ENCODE measurements at regions not wholly inside any gene's neighbourhood (a gene's known extent, or its start where the extent isn't known, plus 50 kb on each side); places are given as distances from the start of the nearest gene placed in this dataset.
A peak's percentile ranks its signal among the peaks of the same experiment; 100 is the strongest.

DNA sequence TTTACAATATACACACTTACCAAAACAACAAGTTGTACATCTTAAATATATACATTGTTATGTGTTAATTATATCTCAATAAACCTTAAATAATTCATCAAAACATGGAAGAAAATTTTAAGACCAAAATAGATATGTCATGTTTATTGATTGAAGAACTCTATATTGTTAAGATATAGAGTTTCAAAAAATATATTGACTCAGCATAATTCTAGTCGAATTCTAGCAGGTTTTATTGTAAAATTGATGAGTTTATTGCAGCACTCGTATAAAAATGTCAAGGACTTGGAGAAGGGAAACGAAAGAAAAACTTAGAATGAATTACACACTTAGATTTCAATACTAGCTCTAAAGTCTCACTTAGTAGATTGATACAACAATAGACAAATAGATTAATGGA is 575.4 kb upstream of the SORCS1 start:
- no peak for DNase-seq

DNA sequence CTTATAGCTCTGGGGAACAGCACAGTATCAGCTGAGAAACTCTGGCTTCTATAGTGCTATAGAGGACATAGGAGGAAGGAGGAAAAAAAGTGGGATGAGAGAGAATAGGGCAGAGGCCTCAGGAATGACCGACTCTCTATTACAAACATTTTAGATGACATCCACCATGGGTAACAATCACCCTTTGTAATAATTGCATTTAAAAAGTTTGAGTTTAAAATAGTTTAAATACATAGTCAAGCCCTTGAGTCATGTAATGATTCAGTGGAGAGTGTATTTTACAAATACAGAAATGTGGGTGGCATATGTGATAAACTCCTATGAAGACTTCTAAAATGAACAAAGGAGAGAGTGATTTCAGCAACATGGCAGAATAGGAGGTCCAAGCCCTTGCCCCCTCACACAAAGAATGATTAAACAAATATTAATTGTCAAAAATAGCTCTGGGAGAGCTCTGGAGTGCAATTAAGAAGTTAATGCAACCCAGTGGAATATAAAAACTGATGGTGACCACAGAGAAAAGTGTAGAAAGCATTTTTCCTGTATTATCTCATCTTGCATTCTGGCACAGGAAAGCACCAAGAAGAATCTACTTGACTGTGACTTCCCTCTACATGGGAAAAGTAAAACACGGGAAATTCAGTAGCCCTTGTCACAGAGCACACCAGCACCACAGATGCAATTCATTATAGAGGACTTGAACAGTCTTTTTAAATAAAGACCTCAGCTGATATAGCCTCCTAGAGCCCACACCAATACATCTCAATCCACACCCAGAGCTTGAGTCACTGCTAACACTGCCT is 569.0 kb upstream of the SORCS1 start:
- no peak for DNase-seq

DNA sequence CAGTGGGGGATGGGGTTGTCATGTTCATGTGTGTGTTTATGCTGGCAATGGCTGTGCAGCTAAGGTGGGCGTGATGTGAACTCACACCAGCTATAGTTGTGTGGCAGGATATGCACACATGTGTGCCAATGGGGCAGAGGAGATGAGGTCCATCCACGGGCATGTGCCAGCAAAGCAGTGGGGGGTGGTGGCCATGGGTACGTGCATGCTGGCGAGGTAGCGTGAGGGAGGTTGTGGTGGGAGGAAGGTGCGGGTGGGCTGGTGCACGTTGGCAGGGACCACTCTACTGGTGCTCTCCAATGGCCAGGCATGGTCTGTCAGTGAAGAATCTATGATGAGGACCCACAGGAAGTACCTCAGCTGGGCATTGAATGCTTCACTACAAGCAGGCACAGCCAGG is 567.5 kb upstream of the SORCS1 start:
- DNase-seq, result no peak

DNA sequence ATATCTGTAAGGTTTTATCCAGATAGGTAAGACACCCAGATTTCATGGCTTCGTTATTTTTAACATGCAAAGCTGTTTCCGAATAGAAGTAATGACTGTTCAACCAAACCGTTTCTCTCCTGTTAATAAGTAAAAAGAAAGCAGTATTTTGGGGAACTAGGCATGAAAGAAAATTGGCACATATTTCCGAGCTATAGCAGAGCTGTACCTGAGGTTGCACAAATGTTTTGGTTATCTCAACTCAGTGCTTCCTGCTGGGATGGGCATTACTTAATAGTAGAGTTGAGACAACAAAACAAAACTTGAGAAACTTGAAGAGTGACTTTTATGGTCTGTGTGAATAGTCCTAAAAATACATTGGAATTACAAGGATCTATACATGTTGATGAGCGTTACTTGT is 564.3 kb upstream of the SORCS1 start:
- DNase-seq, result peak; percentile 31

DNA sequence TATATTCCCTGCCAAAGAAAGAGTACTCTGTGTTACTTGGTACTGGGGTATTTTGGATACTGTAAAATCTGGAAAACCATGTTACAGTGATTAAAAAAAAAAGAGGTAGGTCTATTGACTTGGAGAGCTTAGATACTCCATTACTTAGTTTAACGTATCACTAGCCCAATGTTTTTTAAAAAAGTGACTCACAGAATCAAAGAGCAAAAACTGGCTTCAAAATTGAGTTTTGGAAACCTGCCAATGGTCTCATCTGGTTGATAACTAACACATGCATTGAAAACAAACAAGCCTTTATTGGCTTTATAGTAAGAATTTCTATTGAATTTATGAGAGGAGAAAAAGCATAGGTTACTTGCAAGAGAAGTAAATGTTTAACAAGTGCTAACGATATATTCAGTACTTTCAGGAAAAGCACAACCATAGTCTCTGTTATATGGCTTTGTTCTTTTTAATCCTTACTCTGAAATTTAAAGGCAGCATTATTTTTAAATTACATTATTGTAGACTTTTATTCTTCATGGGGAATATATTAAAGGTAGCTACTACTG is 563.3 kb upstream of the SORCS1 start:
- DNase-seq, result no peak

DNA sequence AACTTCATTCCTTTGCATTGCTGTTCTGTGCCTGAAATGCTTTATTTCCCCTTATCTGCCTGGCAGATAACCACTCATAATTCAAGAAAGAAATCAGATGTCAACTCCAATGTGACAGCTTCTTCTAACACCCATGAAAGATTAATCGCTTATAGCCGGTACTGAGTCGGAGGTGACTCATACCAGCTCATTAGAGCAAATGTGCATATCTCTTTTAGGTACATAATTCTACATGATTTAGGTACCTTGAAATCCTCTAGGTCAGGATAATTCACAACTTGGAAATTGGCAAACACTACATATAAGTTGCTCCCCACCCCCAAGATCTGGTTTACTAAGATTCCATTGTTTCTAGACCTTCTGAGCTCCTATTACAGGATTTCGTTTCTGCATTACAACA is 554.4 kb upstream of the SORCS1 start:
- DNase-seq, result no peak

DNA sequence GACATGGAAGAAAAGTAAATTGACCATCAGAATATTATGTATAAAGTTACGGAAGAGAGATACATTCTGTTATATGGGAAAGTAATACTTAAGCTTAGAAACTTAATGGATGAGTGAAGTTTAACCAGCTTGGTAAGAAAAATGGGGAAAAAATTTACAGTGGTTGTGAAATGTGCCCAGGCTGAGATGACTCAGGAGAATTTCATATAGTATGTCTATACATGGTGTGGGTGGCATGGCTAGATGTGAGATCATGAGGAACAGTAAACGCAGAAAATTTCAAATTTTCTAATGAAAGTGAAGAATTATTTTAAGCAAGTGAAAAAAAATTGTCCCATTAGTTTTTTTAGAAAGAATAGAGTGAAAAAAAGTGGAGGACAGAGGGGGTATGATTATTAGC is 552.5 kb upstream of the SORCS1 start:
- no peak for DNase-seq

DNA sequence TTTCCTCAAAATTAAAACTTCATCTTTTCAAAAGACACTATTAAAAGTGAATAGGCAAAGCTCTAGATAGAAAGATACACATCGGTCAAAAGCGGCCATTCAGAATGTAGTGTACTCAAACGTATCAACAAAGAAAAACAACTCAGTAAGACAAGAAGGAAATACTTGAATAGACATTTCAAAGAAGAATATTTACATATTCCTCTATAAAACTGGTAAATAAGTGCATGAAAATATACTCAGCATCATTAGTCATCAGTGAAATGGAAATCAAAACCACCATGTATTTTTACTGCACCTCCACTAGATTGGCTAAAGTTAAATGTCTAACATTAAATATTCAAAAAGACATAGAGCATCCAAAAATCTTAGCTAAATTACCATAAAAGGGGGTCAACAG is 551.1 kb upstream of the SORCS1 start:
- no peak for DNase-seq

DNA sequence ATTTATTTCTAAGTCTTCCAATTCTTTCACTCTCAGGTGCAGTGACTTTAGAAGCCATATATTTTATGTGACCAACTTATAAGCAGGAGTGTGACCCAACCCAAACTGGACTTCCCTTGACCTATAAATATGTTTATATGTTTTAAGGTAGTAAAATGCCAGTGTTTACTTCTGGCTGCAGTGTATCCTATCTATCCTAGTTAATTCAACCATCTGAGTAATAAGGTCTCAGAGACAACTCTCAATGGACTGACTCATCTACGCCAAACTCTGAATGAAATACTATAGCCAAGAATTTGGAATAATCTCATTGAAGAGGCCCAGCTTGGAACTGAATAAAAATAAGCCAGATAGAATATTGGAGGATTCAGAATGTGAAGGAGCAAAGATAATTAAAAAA is 544.5 kb upstream of the SORCS1 start:
- no peak for DNase-seq

DNA sequence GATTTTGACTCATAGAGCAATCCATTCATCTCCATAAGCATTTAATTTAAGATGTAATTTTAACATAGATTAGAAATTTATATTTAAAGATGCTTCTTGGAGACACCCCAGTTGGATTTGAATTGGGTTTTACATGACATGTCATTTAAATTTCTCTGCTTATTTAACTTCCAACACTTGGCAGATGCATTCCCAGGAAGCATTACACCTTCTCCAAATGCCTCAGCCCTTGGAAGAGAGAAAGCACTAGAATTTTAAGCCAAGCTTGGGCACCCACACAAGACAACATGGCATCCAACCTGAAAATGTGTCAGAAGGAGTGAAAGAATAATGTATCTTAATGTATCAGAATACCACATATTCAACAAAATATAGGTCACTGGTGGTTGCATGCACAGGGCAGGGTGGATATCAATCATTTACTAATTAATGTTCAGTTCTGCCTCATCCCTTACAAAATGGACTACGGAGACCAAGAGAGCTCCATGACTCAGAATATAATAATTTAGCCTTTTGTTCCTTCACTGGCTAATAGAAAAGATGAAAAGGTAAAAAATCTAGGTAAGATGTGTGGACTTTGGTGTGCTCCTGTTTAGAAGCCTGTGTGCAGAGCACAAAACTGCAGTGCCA is 541.7 kb upstream of the SORCS1 start:
- DNase-seq, result no peak

DNA sequence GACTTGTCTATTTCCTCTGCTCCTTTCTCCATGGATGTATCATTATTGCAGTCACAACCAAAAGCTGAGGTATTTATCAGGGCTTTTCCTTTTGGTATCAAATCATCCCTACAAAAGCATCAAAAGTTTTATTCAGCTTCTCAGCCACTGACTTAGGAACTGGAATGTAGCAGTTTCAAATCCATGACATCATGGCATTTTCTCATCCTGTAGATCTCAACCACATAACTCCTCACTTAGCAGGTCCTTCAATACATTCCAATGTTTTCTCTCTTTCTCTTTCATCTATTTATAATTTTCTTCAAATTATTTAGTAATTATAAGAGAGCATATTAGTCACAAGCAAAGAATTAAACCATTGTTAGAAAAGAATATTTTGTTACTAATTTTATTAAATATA is 537.4 kb upstream of the SORCS1 start:
- no peak for DNase-seq

DNA sequence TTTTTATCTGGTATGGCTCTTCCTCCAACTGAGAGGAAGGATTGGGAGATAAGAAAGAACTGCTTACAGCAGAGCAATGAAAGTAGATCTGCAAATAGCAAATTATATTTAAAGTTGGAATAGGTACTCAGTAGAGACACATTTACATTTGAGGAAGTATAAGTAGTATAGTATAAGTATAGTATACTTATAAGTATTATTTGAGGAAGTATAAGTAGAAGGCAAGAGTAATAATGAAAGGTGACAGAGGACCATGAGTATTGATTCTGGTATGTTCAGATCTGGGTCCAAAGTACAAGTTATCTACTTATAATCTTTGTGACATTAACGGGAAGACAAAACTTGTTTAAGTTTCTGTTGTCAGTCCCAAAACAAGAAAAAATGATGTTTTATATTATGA is 527.6 kb upstream of the SORCS1 start:
- no peak for DNase-seq

DNA sequence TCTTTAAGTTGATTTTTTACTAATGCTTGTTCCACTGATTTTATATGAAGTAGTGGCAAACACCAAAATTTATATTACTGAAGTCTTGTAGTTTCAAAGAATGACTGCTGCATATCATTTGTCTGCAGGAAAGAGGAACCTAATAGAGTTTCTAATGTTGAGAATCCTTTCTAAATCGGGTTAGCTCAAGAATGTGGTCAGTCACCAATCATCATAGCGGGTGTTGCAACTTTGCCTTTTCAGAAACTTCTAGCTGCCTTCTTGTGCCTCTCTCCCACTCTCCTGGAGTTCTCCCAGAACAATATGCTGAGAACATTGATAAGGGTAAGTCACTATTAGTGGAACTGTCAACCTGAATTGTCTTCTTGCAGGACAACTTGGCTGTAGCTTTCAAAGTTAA is 524.8 kb upstream of the SORCS1 start:
- DNase-seq, result peak; percentile 23

DNA sequence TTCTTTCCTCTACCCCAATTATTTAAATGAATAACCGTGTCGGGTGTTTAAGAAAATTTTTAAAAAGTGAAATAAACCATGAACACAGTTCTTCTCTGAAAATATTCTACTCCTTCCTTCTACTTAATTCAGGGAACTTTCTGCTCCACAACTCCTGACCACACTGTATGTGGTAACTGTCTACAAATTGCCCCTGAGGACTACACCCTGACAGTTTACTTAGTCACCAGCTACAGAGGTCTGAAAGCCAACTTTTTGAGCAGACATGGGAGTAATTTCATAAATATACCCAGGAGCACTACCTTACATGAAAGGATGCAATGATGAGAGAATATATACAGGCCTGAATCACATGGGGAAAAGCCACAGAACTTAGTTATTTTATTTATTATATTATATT is 523.2 kb upstream of the SORCS1 start:
- peak; percentile 3 for DNase-seq

DNA sequence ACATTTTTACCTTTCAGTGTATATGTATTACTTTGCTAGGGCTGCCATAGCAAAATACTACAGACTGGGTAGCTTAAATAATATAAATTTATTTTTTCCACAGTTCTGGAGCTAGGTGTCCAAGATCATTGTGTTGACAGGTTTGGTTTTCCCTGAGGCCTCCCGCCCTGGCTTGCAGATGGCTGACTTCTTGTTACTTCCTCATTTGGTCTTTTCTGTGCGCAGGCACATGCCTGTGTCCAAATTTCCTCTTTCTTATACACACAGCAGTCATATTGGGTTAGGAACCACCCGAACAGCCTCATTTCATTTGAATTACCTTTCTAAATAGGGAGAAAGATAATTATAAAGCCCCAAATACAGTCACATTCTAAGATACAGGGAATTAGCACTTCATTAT is 521.6 kb upstream of the SORCS1 start:
- peak; percentile 39 for DNase-seq

DNA sequence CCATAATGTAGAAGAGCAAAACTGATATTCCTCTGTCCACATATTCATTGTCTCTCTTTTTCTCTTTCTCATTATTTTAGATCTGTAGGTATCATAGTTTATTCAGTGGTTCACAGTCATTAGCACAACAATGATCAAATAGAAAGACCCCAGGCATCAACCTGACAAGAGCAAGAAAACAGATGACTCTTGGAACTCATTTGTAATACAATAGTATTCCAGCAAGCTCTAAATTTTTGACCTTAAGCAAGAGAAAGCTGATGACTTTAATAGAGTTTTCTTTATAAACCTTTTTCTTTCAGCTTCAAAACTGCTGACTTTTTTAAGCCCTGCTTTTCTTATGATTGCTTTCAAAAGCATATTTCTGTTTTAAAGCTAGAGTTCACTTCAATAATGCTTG is 507.5 kb upstream of the SORCS1 start:
- no peak for DNase-seq

DNA sequence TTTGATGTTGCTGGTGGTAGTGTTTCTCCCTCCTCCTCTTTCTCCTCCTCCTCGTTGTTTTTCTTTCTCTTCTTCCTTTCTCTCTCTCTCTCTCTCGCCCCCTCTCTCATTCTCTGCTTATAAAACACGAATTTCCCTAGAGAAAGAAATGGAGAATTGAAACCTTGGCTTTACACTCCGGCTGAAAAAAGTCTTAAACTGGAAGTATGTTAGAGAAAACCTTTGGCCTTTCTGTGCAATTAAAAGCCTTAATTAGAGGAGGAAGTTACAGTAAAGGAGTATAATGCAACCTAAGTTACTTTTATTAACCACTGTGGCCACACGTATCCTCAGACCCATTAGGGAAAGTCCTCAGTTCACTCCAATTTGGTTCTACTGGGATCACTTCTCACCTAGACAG is 501.7 kb upstream of the SORCS1 start:
- DNase-seq, result no peak

DNA sequence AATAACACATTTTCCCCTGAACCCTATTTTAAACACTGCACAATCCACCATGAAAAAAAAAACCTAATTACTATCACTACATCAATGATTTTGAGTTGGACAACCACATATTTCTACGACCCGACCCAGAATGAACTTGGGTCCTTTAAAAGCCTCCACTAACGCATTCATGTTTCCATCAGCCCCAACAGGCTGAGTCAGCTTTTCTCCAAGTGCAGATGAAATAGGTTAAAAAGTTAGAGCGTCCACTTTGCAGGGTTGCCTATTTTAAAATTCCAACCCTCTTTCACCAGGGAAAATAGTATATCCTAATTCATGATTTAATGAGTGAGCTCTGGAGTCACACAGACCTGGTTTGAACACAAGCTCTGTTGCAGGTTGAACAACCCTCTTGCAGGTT is 501.0 kb upstream of the SORCS1 start:
- no peak for DNase-seq

DNA sequence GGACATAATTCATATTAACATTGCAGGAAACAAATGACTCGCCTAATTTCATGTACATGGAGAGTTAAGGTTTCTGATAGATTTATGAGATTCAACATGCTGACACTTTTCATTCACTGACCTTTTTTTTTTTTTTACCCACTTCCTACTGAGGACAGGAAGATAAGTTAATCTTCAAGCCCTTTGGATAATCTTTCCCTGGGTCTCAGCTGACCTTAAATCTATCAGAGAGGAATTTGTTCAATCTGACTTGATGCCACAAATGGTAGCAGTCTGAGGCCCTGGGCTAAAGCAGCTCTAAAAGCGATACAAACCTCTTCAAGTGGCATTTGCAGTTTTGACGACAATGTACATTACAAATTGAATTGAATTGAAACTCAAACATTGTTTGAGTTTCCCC is 493.3 kb upstream of the SORCS1 start:
- DNase-seq, result no peak

DNA sequence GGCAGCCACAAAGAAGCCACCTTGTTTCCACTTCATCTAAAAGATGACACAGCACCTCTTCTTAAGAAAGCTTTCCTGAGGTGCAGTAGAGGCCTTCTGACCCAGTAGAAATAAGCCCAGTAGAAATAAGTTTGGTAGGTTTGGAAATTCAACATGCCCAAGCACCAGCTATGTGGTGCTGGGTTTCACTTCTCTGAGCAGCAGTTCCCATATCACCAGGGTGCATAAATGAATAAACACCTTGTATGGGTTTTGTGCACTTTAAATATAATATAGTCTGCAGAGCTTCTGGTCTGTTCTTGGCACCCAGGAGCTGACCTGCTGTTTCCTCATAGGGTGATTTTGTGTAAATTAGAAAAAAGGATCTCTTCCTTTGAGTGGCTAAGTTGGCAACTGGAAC is 492.4 kb upstream of the SORCS1 start:
- DNase-seq, result no peak

DNA sequence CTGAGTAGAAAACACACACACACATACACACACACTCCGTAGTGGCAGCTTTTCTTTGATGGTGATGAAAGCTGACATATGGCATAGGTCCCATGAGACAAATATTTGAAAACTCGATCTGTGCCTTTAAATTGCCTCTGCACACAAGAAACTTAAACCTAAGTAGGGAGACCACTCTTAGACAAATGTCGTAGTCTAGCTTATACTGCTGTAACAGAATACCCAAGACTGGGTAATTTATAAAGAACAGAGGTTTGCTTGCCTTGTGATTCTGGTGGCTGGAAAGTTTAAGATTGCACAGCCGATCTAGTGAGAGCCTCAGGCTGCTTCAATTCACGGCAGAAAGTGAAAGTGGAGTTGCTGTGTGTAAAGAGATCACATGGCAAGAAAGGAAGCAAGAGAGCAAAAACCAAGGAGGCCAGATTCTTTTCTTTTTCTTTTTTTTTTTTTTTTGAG is 489.4 kb upstream of the SORCS1 start:
- peak; percentile 5 for DNase-seq

DNA sequence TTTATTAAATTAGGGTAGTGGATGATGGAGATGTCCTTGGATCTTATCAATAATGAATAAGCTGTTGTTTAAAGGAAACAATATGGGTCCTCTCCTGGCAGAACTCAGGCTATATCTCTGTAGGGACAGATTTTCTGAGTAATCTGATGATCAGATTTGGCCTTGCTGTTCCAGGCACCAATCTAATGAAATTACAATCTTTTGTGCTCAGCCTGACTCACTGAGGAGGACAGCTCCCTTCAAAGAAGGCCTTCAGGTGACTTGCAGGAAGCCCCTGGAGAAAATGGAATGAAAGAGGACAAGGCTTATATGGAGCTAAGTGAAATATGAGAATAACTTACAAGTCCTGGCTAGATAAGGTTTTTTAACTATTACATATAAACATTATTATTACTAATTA is 486.4 kb upstream of the SORCS1 start:
- no peak for DNase-seq

DNA sequence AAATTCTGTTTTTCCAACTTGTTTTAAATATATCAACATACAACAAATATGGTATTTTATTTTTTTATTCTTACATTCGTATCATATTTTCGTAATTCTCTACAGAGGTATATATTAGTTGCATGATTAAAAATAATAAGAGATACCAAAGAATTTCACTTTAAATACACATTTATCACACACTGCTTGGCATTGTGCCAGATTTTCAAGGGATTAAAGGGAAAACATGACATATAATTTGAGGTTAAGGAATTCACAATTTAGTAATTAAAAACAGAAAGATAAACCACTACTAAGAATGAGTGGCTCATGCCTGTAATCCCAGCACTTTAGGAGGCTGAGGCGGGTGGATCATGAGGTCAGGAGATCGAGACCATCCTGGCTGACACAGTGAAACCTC is 484.7 kb upstream of the SORCS1 start:
- peak; percentile 3 for DNase-seq

DNA sequence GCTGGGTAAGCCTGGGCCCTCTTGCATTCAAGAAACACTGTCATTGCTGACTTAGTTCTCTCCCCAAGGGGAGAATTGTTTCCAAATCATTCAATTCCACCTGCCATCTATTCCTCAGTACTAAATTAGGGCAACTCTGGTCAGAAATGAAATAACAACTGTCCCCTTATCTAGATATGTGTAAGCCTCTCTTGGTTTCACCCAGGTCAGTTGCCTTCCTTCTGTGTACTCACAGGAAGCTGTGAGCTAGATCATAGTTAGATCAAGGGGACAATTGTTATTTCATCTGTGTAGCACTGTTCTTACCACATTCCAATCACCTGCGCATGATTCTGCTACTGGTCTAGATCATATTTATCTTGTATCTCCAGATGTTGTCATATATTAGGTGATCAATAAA is 483.0 kb upstream of the SORCS1 start:
- no peak for DNase-seq

DNA sequence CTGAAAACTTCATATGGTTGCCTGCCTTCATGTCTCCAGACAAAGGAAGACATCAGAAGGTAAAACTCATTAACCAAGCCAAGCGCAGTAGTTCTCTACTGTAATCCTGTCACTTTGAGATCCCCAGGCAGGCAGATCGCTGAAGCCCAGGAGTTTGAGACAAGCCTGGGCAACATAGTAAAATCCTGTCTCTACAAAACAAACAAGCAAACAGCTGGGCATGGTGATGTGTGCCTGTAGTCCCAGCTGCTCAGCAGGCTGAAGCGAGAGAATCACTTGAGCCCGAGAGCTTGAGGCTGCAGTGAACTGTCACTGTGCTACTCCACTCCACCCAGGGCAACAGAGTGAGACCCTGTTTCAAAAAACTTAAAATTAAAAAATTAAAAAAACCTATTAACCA is 467.4 kb upstream of the SORCS1 start:
- no peak for DNase-seq

All from hematopoietic multipotent progenitor cell treated with erythropoietin and hydrocortisone succinate and interleukin-3 and kit ligand, for 6 days (in vitro differentiated cells).